Loucy (cell line): ENCODE measurements at regions not wholly inside any gene's neighbourhood (a gene's known extent, or its start where the extent isn't known, plus 50 kb on each side); places are given as distances from the start of the nearest gene placed in this dataset.

ENCODE experiments used
- H2AFZ ChIP-seq: fragments of 200-600 bp; sonication (generic); 2 replicates; pipeline ENCODE4 v1.6.0; 2016; ENCODE audit warnings: antibody characterized with exemption, mild to moderate bottlenecking, low read length, moderate library complexity
- H3F3A ChIP-seq: fragments of 200-600 bp; 2 replicates; pipeline ENCODE4 v1.6.0; 2016; ENCODE audit warnings: antibody characterized with exemption, low read depth, mild to moderate bottlenecking
- H3K27me3 ChIP-seq: fragments of 200-600 bp; sonication (generic); 2 replicates; pipeline ENCODE4 v1.6.1; 2014; ENCODE audit warnings: low read length, mild to moderate bottlenecking; ENCODE audit not compliant: insufficient read depth, poor library complexity, severe bottlenecking
- H3K36me3 ChIP-seq: fragments of 200-600 bp; sonication (generic); 2 replicates; pipeline ENCODE4 v1.6.1; 2016; ENCODE audit warnings: low read length; ENCODE audit not compliant: insufficient read depth
- H3K4me1 ChIP-seq: fragments of 200-600 bp; sonication (generic); 2 replicates; pipeline ENCODE4 v1.5.1; 2014; ENCODE audit warnings: low read length, mild to moderate bottlenecking; ENCODE audit not compliant: insufficient read depth, poor library complexity, severe bottlenecking
- H3K4me2 ChIP-seq: fragments of 200-600 bp; sonication (generic); 2 replicates; pipeline ENCODE4 v1.6.0; 2014; ENCODE audit warnings: antibody characterized with exemption, low read length, low read depth, mild to moderate bottlenecking; ENCODE audit not compliant: poor library complexity, severe bottlenecking
- H3K4me3 ChIP-seq: fragments of 200-600 bp; sonication (generic); 2 replicates; pipeline ENCODE4 v1.5.1; 2014; ENCODE audit warnings: low read length, mild to moderate bottlenecking, mixed read lengths; ENCODE audit not compliant: poor library complexity, severe bottlenecking
- H3K79me2 ChIP-seq: fragments of 200-600 bp; sonication (generic); 2 replicates; pipeline ENCODE4 v1.6.1; 2014; ENCODE audit warnings: low read length; ENCODE audit not compliant: insufficient read depth
- H3K9ac ChIP-seq: fragments of 200-600 bp; sonication (generic); 2 replicates; pipeline ENCODE4 v1.6.0; 2014; ENCODE audit warnings: mild to moderate bottlenecking, low read depth, low read length, moderate library complexity; ENCODE audit not compliant: poor library complexity, severe bottlenecking
- H3K9me2 ChIP-seq: fragments of 200-600 bp; sonication (generic); replicated peaks from 2 replicates; pipeline ENCODE4 v1.6.1; 2016; ENCODE audit warnings: low read depth, low read length, mixed read lengths
- H3K9me3 ChIP-seq: fragments of 200-600 bp; sonication (generic); 2 replicates; pipeline ENCODE4 v1.6.1; 2014; ENCODE audit warnings: mild to moderate bottlenecking, antibody characterized with exemption, low read length, low read depth; ENCODE audit not compliant: insufficient read depth
- H4K20me1 ChIP-seq: fragments of 200-600 bp; sonication (generic); 2 replicates; pipeline ENCODE4 v1.6.0; 2014; ENCODE audit warnings: antibody characterized with exemption, low read length, mild to moderate bottlenecking; ENCODE audit not compliant: insufficient read depth, poor library complexity, severe bottlenecking
- EZH2phosphoT487 ChIP-seq: fragments of 200-600 bp; IDR thresholded peaks from 2 replicates; pipeline ENCODE4 v1.6.1; 2018; ENCODE audit warnings: antibody characterized with exemption, mild to moderate bottlenecking, moderate library complexity, borderline replicate concordance
- TF ChIP-seq, protein P1 (sequence below): fragments of 200-600 bp; sonication (generic); conservative IDR thresholded peaks from 2 replicates; pipeline ENCODE4 v1.5.1; 2014; ENCODE audit warnings: mild to moderate bottlenecking, antibody characterized with exemption, low read length

DNA sequence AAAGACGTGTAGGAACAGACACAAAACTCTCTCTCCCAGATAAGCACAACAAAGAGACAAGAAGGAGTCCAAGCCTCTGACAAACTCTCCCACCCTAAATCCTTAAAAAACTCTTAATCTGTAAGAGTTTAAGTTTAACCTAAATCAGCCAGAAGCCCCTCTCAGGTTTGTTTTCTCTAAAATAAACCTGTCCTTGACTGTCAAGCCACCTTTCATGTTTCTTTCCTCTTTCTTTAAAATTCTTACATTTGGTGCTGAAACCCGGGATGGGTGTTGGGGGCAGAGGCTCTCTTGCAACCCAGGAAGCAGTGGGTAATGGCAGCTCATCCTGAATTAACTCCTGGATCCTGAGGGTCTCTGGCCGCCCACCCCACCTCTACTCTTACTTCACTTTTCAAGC is 107.8 kb upstream of the TENT5D start:
- TF ChIP-seq, protein P1, sequence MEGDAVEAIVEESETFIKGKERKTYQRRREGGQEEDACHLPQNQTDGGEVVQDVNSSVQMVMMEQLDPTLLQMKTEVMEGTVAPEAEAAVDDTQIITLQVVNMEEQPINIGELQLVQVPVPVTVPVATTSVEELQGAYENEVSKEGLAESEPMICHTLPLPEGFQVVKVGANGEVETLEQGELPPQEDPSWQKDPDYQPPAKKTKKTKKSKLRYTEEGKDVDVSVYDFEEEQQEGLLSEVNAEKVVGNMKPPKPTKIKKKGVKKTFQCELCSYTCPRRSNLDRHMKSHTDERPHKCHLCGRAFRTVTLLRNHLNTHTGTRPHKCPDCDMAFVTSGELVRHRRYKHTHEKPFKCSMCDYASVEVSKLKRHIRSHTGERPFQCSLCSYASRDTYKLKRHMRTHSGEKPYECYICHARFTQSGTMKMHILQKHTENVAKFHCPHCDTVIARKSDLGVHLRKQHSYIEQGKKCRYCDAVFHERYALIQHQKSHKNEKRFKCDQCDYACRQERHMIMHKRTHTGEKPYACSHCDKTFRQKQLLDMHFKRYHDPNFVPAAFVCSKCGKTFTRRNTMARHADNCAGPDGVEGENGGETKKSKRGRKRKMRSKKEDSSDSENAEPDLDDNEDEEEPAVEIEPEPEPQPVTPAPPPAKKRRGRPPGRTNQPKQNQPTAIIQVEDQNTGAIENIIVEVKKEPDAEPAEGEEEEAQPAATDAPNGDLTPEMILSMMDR, result no peak
- no peak for TF ChIP-seq EZH2phosphoT487
- Histone ChIP-seq H3K79me2 (no peaks in the 10 kb centered on the region), H3K27me3 (no peaks in the 10 kb centered on the region), H3F3A (no peaks in the 10 kb centered on the region), H3K4me2 (no peak overlapping the region), H3K9ac (no peak overlapping the region), H3K9me2 (no peaks in the 10 kb centered on the region), H2AFZ (no peak overlapping the region), H4K20me1 (no peaks in the 10 kb centered on the region), H3K36me3 (no peaks in the 10 kb centered on the region), H3K4me3 (no peak overlapping the region), H3K9me3 (no peaks in the 10 kb centered on the region), H3K4me1 (no peaks in the 10 kb centered on the region)

DNA sequence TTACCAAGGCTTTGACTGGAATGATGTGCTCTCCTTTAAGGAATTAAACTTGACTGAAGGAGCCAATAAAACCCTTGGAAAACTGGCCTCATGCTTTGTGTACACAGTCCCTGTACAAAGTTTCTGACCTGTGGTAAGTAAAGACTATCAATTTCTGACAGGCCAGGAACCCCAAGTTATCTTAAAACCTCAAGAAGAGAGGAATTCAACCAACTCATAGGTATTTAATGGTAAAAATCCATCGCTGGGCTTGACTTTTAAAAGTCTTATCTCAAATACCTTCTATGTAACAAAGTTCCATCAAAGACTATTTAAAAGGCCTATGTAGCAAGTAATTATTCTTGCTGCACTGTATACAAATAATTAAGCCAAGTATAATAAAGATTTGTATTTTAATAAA is 103.7 kb upstream of the TENT5D start:
- no peaks in the 10 kb centered on the region for H4K20me1 ChIP-seq
- H3K79me2 ChIP-seq, result no peaks in the 10 kb centered on the region
- H3K9ac ChIP-seq, result no peak overlapping the region
- H3F3A ChIP-seq, result no peaks in the 10 kb centered on the region
- H3K36me3 ChIP-seq, result no peaks in the 10 kb centered on the region
- H3K9me3 ChIP-seq, result no peaks in the 10 kb centered on the region
- H3K27me3 ChIP-seq, result no peaks in the 10 kb centered on the region
- H3K4me3 ChIP-seq, result no peak overlapping the region
- no peak for TF ChIP-seq EZH2phosphoT487
- TF ChIP-seq, protein P1, result no peak
- H3K4me1 ChIP-seq, result no peaks in the 10 kb centered on the region
- H3K4me2 ChIP-seq, result no peak overlapping the region
- H2AFZ ChIP-seq, result no peak overlapping the region
- no peaks in the 10 kb centered on the region for H3K9me2 ChIP-seq

DNA sequence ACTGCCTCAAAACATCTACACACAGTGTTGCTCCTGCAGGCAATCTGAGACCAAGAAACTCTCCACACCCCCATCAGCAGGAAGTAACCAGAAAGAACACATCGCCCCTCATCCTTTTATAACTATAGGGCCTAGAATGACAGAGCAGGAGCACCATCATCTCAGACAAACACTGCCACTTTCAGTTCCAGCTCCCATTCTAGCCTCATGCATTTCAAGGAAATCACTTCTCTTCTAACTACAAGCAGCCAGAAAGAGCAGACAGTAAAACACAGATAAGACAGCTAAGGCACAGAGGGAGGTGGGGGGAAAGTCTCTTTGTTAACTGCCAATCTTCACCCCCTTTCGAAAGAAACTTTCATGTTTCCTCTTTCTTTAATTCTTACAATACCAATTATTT is 102.6 kb upstream of the TENT5D start:
- Histone ChIP-seq H3K4me3 (no peak overlapping the region), H3K9me3 (no peaks in the 10 kb centered on the region), H3K79me2 (no peaks in the 10 kb centered on the region), H2AFZ (no peak overlapping the region), H4K20me1 (no peaks in the 10 kb centered on the region), H3K36me3 (no peaks in the 10 kb centered on the region), H3K9me2 (no peaks in the 10 kb centered on the region), H3K4me1 (no peaks in the 10 kb centered on the region), H3K4me2 (no peak overlapping the region), H3F3A (no peaks in the 10 kb centered on the region), H3K27me3 (no peaks in the 10 kb centered on the region), H3K9ac (no peak overlapping the region)
- TF ChIP-seq, protein P1, result no peak
- no peak for TF ChIP-seq EZH2phosphoT487
